GM12873 (cell line): ENCODE measurements at regions not wholly inside any gene's neighbourhood (a gene's known extent, or its start where the extent isn't known, plus 50 kb on each side); places are given as distances from the start of the nearest gene placed in this dataset.

ENCODE experiments used
- TF ChIP-seq, protein P1 (sequence below): IDR thresholded peaks from 2 replicates; pipeline ENCODE4 v1.5.1; 2012; ENCODE audit warnings: low read depth, mild to moderate bottlenecking, moderate library complexity, low read length, control low read depth; ENCODE audit not compliant: insufficient read depth; ENCODE audit errors: missing control alignments

- TF ChIP-seq, protein P1, sequence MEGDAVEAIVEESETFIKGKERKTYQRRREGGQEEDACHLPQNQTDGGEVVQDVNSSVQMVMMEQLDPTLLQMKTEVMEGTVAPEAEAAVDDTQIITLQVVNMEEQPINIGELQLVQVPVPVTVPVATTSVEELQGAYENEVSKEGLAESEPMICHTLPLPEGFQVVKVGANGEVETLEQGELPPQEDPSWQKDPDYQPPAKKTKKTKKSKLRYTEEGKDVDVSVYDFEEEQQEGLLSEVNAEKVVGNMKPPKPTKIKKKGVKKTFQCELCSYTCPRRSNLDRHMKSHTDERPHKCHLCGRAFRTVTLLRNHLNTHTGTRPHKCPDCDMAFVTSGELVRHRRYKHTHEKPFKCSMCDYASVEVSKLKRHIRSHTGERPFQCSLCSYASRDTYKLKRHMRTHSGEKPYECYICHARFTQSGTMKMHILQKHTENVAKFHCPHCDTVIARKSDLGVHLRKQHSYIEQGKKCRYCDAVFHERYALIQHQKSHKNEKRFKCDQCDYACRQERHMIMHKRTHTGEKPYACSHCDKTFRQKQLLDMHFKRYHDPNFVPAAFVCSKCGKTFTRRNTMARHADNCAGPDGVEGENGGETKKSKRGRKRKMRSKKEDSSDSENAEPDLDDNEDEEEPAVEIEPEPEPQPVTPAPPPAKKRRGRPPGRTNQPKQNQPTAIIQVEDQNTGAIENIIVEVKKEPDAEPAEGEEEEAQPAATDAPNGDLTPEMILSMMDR, result no peak
Measured at GRCh38 chr10:78540355-78541076, 506.9 kb downstream of the RPS24 start.

- TF ChIP-seq, protein P1, result no peak
Measured at GRCh38 chr10:78541481-78542140, 507.9 kb downstream of the RPS24 start.

- TF ChIP-seq, protein P1, result no peak
Measured at GRCh38 chr10:78542141-78542489, 508.5 kb downstream of the RPS24 start.

DNA sequence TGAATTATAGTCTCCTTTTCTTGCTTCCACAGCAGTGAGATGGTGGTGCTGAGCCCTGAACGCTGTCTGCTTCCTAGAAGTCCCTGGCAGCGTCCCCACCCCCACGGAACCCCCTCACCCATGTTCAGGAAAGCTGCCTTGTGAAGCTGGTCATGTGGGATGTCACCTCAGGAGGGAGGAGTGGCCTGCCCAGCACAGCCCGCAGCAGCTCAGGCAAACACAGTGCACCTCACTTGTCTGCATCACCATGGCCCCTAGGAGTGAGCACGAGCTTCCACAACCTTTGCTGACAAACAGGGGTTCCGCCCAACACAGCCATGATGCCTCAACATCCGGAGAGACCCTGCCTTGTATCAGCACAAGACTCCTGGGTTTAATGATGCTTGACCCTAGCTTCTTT lies 508.9 kb downstream of the RPS24 start:
- TF ChIP-seq, protein P1, result no peak

DNA sequence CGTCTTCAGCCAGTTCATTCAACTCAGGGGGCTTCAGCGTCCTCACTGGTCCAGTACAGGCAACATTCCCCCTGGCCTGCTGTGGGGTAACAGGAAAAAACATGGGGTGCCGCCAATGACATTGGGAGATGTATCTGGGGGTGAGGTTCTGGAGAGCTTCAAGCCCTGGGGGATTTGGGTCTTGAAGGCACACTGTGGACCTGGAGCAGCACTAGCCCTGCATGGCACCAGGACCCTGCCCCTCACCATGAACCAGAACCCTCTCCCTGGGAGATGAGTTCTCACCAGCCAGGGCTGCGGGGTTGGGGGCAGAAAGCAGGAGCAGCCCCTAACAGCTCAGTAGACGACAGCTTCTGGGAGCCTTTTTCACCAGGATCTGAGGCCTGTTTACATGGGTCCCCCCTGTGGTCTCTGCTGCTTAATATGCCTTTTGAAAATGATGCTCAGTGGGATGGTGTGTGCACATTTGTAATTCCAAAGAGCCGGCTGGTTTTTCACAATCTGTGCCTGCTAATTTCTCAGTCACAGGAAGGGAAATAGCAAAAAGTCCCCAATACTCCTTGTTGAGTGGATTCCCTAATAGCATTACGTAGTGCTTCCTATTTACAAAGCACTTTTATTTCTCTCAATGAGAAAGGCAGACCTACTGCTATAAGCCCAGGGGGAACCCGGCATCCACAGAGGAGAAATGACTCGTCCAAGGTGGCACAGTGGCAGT lies 509.5 kb downstream of the RPS24 start:
- TF ChIP-seq, protein P1, result no peak

DNA sequence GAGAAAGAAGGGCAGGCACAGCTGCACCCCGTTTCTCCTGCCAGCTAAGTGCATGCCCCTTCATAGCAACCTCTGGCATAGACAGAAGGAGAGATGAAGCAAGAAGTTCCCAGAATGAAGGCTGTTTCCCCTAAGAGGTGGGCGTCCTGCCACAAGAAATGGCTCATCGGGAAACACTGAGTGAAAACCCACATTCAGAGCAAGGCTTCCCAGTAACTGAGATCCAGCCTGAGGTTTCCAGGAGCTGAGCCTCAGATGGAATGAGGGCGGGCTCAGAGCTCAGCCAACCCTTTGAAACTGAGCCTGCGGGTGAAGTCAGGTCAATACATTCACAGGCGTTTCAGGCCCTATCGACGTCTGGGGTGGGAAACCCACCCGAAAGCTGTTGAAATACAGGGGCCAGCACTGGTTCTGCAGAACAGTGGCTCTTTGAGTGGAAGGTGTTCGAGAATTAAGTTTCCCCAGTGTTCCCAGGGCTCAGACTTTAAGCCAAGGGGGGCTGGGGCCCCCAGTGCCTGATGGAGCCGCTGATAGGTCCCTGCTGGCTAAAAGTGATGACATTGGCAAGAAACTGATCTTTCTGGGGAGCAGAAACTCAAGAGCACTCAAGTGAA lies 510.2 kb downstream of the RPS24 start:
- TF ChIP-seq, protein P1, result no peak
